Activated CD8-positive, alpha-beta T cell treated with anti-CD3 and anti-CD28 coated beads for 36 hours (primary cell): ENCODE measurements at regions not wholly inside any gene's neighbourhood (a gene's known extent, or its start where the extent isn't known, plus 50 kb on each side); places are given as distances from the start of the nearest gene placed in this dataset.
"Not testable (repeated sequence)": the region's sequence is repeated elsewhere in the genome, so short reads cannot be mapped to it uniquely, and the experiment has no call there.

ENCODE experiments used
- ATAC-seq: fragments of 200-7000 bp; cut with Tn5 transposase; one replicate; pipeline ENCODE4 v1.10.0; 2021; ENCODE audit warnings: mild to moderate bottlenecking, moderate library complexity
- CTCF ChIA-PET: fragments of 350-600 bp; sonication (Branson Sonifier 250); formaldehyde crosslinking; loops from one replicate; lab custom pipeline; 2021; ENCODE audit warnings: antibody characterized with exemption; lab: Charles Lee
- POLR2A ChIA-PET: fragments of 350-600 bp; sonication (Branson Sonifier 250); formaldehyde crosslinking; loops from one replicate; lab custom pipeline; 2021; ENCODE audit warnings: antibody characterized with exemption; lab: Charles Lee
- DNase-seq: peaks from one replicate; pipeline ENCODE4 v3.0.0-alpha.2; 2020
- H3K27ac Mint-ChIP-seq: one replicate; pipeline ENCODE4 v1.8.0; 2021; ENCODE audit warnings: mild to moderate bottlenecking, mixed read lengths
- H3K27me3 Mint-ChIP-seq: one replicate; pipeline ENCODE4 v1.8.0; 2021; ENCODE audit warnings: mixed read lengths
- H3K36me3 Mint-ChIP-seq: one replicate; pipeline ENCODE4 v1.8.0; 2021; ENCODE audit warnings: low read depth, mixed read lengths
- H3K4me1 Mint-ChIP-seq: one replicate; pipeline ENCODE4 v1.8.0; 2021; ENCODE audit warnings: low read depth, mixed read lengths
- H3K4me3 Mint-ChIP-seq: one replicate; pipeline ENCODE4 v1.8.0; 2021; ENCODE audit warnings: mild to moderate bottlenecking, moderate library complexity, mixed read lengths
- H3K9me3 Mint-ChIP-seq: one replicate; pipeline ENCODE4 v1.8.0; 2021; ENCODE audit warnings: mixed read lengths
- intact Hi-C: fragments of 100-400 bp; cut with micrococcal nuclease; formaldehyde crosslinking; loops from one replicate; pipeline ENCODE4 v1.10.0; 2022
- TF ChIP-seq, protein P1 (sequence below): fragments of 200-600 bp; IDR thresholded peaks from one replicate; pipeline ENCODE4 v1.8.0; 2022; ENCODE audit warnings: antibody characterized with exemption, mild to moderate bottlenecking

DNA sequence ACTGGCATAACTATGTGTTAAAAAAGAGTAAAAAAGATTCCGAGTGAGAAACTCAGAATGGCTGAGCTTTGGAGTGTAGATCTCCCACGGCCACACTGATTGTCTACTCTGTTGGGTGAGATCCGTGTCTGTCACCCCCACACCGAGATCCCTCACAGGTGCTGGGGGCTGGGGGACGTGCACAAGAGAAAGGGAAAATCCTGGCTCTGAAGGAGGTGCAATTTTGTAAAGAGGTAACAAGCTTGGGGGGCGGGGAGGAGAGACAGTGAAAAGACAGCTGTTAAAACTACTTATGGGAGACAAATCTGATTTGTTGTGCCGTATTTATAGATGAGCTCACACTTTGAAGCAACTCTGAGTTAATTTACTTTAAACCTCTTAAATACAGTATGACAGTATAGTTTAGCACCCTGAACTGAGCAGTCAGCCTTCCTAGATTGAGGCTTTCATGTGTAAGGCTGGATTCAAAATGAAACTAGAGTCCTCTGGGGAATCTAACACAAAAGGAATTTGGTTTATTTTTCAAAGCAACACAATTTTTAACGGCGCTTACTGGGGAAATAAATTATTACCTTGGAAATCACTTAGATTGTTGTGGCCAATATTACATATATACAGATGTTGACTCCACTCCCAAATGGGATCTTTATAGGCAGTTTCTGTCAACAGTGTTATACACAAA lies 167.4 kb upstream of the RGS6 start:
- Mint-ChIP-seq H3K27ac (no peak overlapping the region), H3K27me3 (peaks cover 14% of the 10 kb centered on the region), H3K4me3 (no peak overlapping the region), H3K36me3 (no peaks in the 10 kb centered on the region), H3K9me3 (no peaks in the 10 kb centered on the region), H3K4me1 (no peaks in the 10 kb centered on the region)
- ATAC-seq (no peak), DNase-seq (no peak)
- ChIA-PET POLR2A (no interaction called here), CTCF (interaction anchor here (2.9 kb wide), 1 partner anchor 12 kb away, joined by 16 read pairs; no protein-coding TSS in a partner anchor)
- TF ChIP-seq, protein P1, sequence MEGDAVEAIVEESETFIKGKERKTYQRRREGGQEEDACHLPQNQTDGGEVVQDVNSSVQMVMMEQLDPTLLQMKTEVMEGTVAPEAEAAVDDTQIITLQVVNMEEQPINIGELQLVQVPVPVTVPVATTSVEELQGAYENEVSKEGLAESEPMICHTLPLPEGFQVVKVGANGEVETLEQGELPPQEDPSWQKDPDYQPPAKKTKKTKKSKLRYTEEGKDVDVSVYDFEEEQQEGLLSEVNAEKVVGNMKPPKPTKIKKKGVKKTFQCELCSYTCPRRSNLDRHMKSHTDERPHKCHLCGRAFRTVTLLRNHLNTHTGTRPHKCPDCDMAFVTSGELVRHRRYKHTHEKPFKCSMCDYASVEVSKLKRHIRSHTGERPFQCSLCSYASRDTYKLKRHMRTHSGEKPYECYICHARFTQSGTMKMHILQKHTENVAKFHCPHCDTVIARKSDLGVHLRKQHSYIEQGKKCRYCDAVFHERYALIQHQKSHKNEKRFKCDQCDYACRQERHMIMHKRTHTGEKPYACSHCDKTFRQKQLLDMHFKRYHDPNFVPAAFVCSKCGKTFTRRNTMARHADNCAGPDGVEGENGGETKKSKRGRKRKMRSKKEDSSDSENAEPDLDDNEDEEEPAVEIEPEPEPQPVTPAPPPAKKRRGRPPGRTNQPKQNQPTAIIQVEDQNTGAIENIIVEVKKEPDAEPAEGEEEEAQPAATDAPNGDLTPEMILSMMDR = no peak
- intact Hi-C loops = no loop called here

GRCh38 chr14:71765505-71765904 lies 166.7 kb upstream of the RGS6 start:
- DNase-seq = no peak
- ATAC-seq = no peak

DNA sequence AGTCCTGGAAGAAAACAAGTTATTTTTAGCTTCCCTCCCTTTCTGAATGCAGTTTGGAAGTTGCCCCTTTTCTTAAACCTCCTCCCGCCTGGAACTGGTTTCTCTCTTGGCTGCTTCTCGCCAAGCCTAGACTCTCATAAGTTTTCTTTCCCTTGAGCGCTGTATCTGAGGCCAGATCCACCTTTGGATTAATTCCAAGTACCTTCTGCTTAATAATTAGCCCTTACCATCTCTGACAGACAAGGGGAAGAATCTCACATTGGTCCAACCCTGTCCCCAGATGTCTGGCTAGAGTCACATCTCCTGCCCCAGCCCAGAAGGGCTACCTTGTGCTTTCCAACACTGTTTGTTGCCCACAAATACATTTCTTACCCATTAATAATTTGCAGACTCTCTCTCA lies 161.8 kb upstream of the RGS6 start:
- CTCF ChIA-PET = interaction anchor here (1.3 kb wide), 1 partner anchor 18 kb away, joined by 8 read pairs; no protein-coding TSS in a partner anchor

More at GRCh38 chr14:71765505-71765904, 166.7 kb upstream of the RGS6 start:
- Mint-ChIP-seq H3K4me1 (no peaks in the 10 kb centered on the region), H3K36me3 (no peaks in the 10 kb centered on the region), H3K9me3 (no peaks in the 10 kb centered on the region), H3K4me3 (no peak overlapping the region), H3K27ac (no peak overlapping the region), H3K27me3 (peaks cover 11% of the 10 kb centered on the region)
- intact Hi-C loops = no loop called here
- TF ChIP-seq, protein P1 = no peak
- ChIA-PET CTCF (interaction anchor here (2.9 kb wide), 1 partner anchor 12 kb away, joined by 16 read pairs; no protein-coding TSS in a partner anchor), POLR2A (no interaction called here)

DNA sequence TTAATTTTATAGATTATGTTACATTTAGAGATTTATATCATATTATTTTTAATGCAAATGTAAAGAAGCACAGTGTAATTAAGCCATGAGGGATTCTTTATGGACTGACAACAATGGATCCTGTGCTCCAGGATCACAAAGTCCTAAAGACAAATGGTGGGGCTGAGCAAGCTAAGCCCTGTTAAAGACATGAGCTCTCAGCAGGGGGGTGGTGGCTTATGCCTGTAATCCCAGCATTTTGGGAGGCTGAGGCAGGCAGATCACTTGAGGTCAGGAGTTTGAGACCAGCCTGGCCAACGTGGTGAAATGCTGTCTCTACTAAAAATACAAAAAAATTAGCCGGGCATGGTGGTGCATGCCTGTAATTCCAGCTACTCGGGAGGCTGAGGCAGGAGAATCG lies 160.8 kb upstream of the RGS6 start:
- POLR2A ChIA-PET, DNase-seq, H3K4me1 Mint-ChIP-seq, ATAC-seq, intact Hi-C loops, CTCF ChIA-PET, H3K4me3 Mint-ChIP-seq, H3K27ac Mint-ChIP-seq, H3K36me3 Mint-ChIP-seq: not testable (repeated sequence)
- peaks cover 18% of the 10 kb centered on the region for H3K27me3 Mint-ChIP-seq
- H3K9me3 Mint-ChIP-seq = peaks cover 12% of the 10 kb centered on the region

More for the DNA sequence above, 161.8 kb upstream of the RGS6 start:
- H3K4me1 Mint-ChIP-seq = no peaks in the 10 kb centered on the region
- peaks cover 12% of the 10 kb centered on the region for H3K9me3 Mint-ChIP-seq
- intact Hi-C loops = no loop called here
- H3K4me3 Mint-ChIP-seq = no peak overlapping the region
- TF ChIP-seq, protein P1 = no peak
- POLR2A ChIA-PET = no interaction called here
- H3K27me3 Mint-ChIP-seq = peaks cover 15% of the 10 kb centered on the region
- no peak for ATAC-seq
- no peak overlapping the region for H3K27ac Mint-ChIP-seq
- peaks cover 5% of the 10 kb centered on the region for H3K36me3 Mint-ChIP-seq
- DNase-seq = no peak

- H3K4me1 Mint-ChIP-seq, POLR2A ChIA-PET, ATAC-seq, H3K4me3 Mint-ChIP-seq, intact Hi-C loops, DNase-seq, H3K36me3 Mint-ChIP-seq, H3K27ac Mint-ChIP-seq: not testable (repeated sequence)
- peaks cover 12% of the 10 kb centered on the region for H3K9me3 Mint-ChIP-seq
- peaks cover 18% of the 10 kb centered on the region for H3K27me3 Mint-ChIP-seq
- CTCF ChIA-PET = interaction anchor here (0.7 to 1.3 kb wide), 2 partner anchors 19 to 105 kb away, joined by 3 to 4 read pairs; no protein-coding TSS in a partner anchor
These were observed 160.2 kb upstream of the RGS6 start for GRCh38 chr14:71771996-71772395.

- TF ChIP-seq, protein P1 = no peak
- DNase-seq (no peak), ATAC-seq (no peak)
- Mint-ChIP-seq H3K9me3 (peaks cover 12% of the 10 kb centered on the region), H3K27me3 (peaks cover 26% of the 10 kb centered on the region), H3K27ac (peak overlapping the region; percentile 27), H3K36me3 (peaks cover 5% of the 10 kb centered on the region), H3K4me3 (no peak overlapping the region), H3K4me1 (peaks cover 13% of the 10 kb centered on the region)
- ChIA-PET POLR2A (no interaction called here), CTCF (interaction anchor here (0.8 to 1.4 kb wide), 2 partner anchors 14 to 670 kb away, joined by 3 to 4 read pairs; no protein-coding TSS in a partner anchor)
- intact Hi-C loops = no loop called here
These were observed 158.2 kb upstream of the RGS6 start for GRCh38 chr14:71773898-71774481.
